ENCODE measurements at regions not wholly inside any gene's neighbourhood (a gene's known extent, or its start where the extent isn't known, plus 50 kb on each side); places are given as distances from the start of the nearest gene placed in this dataset.

DNA sequence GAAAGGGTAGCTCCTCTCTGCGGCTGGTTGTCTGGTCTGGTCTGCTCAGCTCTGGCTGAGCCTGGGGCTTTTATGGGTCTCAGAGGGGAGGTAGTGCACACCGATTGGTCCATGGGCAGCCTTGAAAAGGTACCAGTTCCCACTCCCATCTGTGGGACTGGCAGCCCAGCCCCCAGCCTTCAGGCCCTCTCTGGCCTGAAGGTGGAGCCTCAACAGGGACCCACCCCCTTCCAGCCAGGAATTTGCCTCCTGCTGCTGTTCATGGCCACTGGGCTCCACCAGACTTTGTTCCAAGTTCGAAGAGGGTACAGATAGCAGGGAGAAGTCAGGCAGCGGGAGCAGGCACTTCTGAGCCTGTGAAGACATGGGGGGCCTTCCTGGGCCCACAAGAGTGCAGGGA lies 165.3 kb upstream of the SLC27A6 start:
- 93% methylated on average over 4 of the region's 4 CpGs for WGBS
- no peaks in the 10 kb centered on the region for H3K4me1 ChIP-seq (ENCODE audit: control insufficient read depth, insufficient read depth, low read length)
- DNase-seq (peak in 2 of 3 donors; percentile 19 to 23), ATAC-seq (no peak)
- no peaks in the 10 kb centered on the region for H3K9me3 ChIP-seq (ENCODE audit: control insufficient read depth, low read length)
- H3K27ac ChIP-seq (ENCODE audit: low read length), result no peak overlapping the region
- H3K4me3 ChIP-seq (ENCODE audit: low read length), result no peak overlapping the region
- intact Hi-C loops (cut with DNase I), result no loop called here
- H3K27me3 ChIP-seq (ENCODE audit: control insufficient read depth, insufficient read depth), result no peaks in the 10 kb centered on the region

- WGBS, result 86% methylated on average over 1 of the region's 1 CpG
- Histone ChIP-seq H3K4me3 (ENCODE audit: low read length) (no peak overlapping the region), H3K27ac (ENCODE audit: low read length) (no peak overlapping the region), H3K27me3 (ENCODE audit: control insufficient read depth, insufficient read depth) (no peaks in the 10 kb centered on the region), H3K9me3 (ENCODE audit: control insufficient read depth, low read length) (no peaks in the 10 kb centered on the region), H3K4me1 (ENCODE audit: control insufficient read depth, insufficient read depth, low read length) (no peaks in the 10 kb centered on the region)
- ATAC-seq (no peak), DNase-seq (no peak)
- intact Hi-C loops (cut with DNase I), result no loop called here
Observed at GRCh38 chr5:128800377-128800776, 164.9 kb upstream of the SLC27A6 start.

- Histone ChIP-seq H3K4me1 (ENCODE audit: control insufficient read depth, insufficient read depth, low read length) (no peaks in the 10 kb centered on the region), H3K4me3 (ENCODE audit: low read length) (no peak overlapping the region), H3K9me3 (ENCODE audit: control insufficient read depth, low read length) (no peaks in the 10 kb centered on the region), H3K27ac (ENCODE audit: low read length) (no peak overlapping the region), H3K27me3 (ENCODE audit: control insufficient read depth, insufficient read depth) (no peaks in the 10 kb centered on the region)
- 72% methylated on average over 4 of the region's 4 CpGs for WGBS
- no peak for ATAC-seq
- intact Hi-C loops (cut with DNase I), result no loop called here
- no peak for DNase-seq
Observed at GRCh38 chr5:128813317-128814070, 151.8 kb upstream of the SLC27A6 start.

DNA sequence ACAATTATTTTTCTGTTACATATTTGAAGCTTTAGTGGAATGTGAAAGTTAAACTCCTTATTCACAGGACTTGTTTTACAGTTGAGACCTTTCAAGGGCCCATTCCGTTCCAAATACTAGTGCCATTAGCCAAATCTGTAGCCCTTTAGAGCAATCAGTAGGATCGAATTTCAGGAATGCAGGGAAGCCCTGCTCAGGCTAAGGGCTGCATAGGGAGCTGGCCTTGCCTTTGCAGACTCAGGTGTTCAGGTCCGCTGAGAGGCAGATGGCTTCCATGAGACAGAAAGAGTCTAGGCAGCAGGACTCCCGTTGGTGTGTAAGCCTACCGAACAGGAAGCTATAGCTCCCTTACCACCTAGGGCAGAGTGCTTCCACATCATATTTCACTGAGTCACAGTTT lies 150.1 kb upstream of the SLC27A6 start:
- Histone ChIP-seq H3K4me1 (ENCODE audit: control insufficient read depth, insufficient read depth, low read length) (no peaks in the 10 kb centered on the region), H3K27ac (ENCODE audit: low read length) (no peak overlapping the region), H3K4me3 (ENCODE audit: low read length) (no peak overlapping the region), H3K9me3 (ENCODE audit: control insufficient read depth, low read length) (no peaks in the 10 kb centered on the region), H3K27me3 (ENCODE audit: control insufficient read depth, insufficient read depth) (no peaks in the 10 kb centered on the region)
- DNase-seq (no peak), ATAC-seq (no peak)
- 61% methylated on average over 5 of the region's 5 CpGs for WGBS
- intact Hi-C loops (cut with DNase I), result no loop called here

- no peak for DNase-seq
- Histone ChIP-seq H3K4me3 (ENCODE audit: low read length) (no peak overlapping the region), H3K27me3 (ENCODE audit: control insufficient read depth, insufficient read depth) (no peaks in the 10 kb centered on the region), H3K9me3 (ENCODE audit: control insufficient read depth, low read length) (no peaks in the 10 kb centered on the region), H3K27ac (ENCODE audit: low read length) (no peak overlapping the region), H3K4me1 (ENCODE audit: control insufficient read depth, insufficient read depth, low read length) (no peaks in the 10 kb centered on the region)
- no peak for ATAC-seq
- WGBS, result 56% methylated on average over 1 of the region's 1 CpG
- intact Hi-C loops (cut with DNase I), result no loop called here
Observed at GRCh38 chr5:128825826-128826225, 139.5 kb upstream of the SLC27A6 start.

GRCh38 chr5:128826275-128826674 lies 139.0 kb upstream of the SLC27A6 start:
- intact Hi-C loops (cut with DNase I), result no loop called here
- no peak overlapping the region for H3K4me3 ChIP-seq (ENCODE audit: low read length)
- no peak for ATAC-seq
- no peak for DNase-seq
- no peaks in the 10 kb centered on the region for H3K4me1 ChIP-seq (ENCODE audit: control insufficient read depth, insufficient read depth, low read length)
- H3K27me3 ChIP-seq (ENCODE audit: control insufficient read depth, insufficient read depth), result no peaks in the 10 kb centered on the region
- no peaks in the 10 kb centered on the region for H3K9me3 ChIP-seq (ENCODE audit: control insufficient read depth, low read length)
- 94% methylated on average over 1 of the region's 1 CpG for WGBS
- no peak overlapping the region for H3K27ac ChIP-seq (ENCODE audit: low read length)

DNA sequence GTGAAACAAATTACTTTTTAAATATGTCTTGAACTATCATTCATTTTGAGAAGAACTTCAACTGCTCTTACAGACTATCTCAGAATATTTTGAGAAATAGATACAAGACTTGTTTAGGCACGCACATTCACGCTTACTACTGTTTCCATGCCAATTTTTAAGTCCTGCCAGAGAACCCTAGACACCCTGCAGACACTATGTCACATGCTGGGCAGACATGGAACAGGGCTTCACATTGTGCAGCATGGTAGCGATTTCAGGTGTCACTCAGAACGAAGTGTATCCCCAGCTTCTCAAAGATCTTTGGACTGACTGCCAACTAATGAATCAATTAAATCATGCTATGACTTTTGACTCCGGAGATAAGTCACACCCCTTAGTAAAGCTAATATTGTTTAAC lies 128.7 kb upstream of the SLC27A6 start:
- intact Hi-C loops (cut with DNase I), result no loop called here
- Histone ChIP-seq H3K4me3 (ENCODE audit: low read length) (no peak overlapping the region), H3K9me3 (ENCODE audit: control insufficient read depth, low read length) (no peaks in the 10 kb centered on the region), H3K4me1 (ENCODE audit: control insufficient read depth, insufficient read depth, low read length) (no peaks in the 10 kb centered on the region), H3K27me3 (ENCODE audit: control insufficient read depth, insufficient read depth) (no peaks in the 10 kb centered on the region), H3K27ac (ENCODE audit: low read length) (no peak overlapping the region)
- no peak for ATAC-seq
- WGBS, result 62% methylated on average over 5 of the region's 5 CpGs
- DNase-seq, result no peak

- DNase-seq (no peak), ATAC-seq (no peak)
- no peaks in the 10 kb centered on the region for H3K27me3 ChIP-seq (ENCODE audit: control insufficient read depth, insufficient read depth)
- no peak overlapping the region for H3K27ac ChIP-seq (ENCODE audit: low read length)
- no peaks in the 10 kb centered on the region for H3K9me3 ChIP-seq (ENCODE audit: control insufficient read depth, low read length)
- intact Hi-C loops (cut with DNase I), result no loop called here
- H3K4me3 ChIP-seq (ENCODE audit: low read length), result no peak overlapping the region
- no peaks in the 10 kb centered on the region for H3K4me1 ChIP-seq (ENCODE audit: control insufficient read depth, insufficient read depth, low read length)
Observed at GRCh38 chr5:128838623-128839022, 126.7 kb upstream of the SLC27A6 start.

- intact Hi-C loops (cut with DNase I), result loop anchor here in 3 of 4 donors (5.0 to 10.0 kb wide), 3 partner anchors 167 to 630 kb away; no protein-coding TSS in a partner anchor
- Histone ChIP-seq H3K9me3 (ENCODE audit: control insufficient read depth, low read length) (no peaks in the 10 kb centered on the region), H3K4me3 (ENCODE audit: low read length) (no peak overlapping the region), H3K4me1 (ENCODE audit: control insufficient read depth, insufficient read depth, low read length) (no peaks in the 10 kb centered on the region), H3K27ac (ENCODE audit: low read length) (no peak overlapping the region), H3K27me3 (ENCODE audit: control insufficient read depth, insufficient read depth) (no peaks in the 10 kb centered on the region)
- ATAC-seq (no peak), DNase-seq (no peak)
Observed at GRCh38 chr5:128842241-128842640, 123.0 kb upstream of the SLC27A6 start.

GRCh38 chr5:128844354-128844923 lies 120.8 kb upstream of the SLC27A6 start:
- H3K27me3 ChIP-seq (ENCODE audit: control insufficient read depth, insufficient read depth), result no peaks in the 10 kb centered on the region
- intact Hi-C loops (cut with DNase I), result loop anchor here in 3 of 4 donors (5.0 to 10.0 kb wide), 3 partner anchors 170 to 632 kb away; no protein-coding TSS in a partner anchor
- H3K4me1 ChIP-seq (ENCODE audit: control insufficient read depth, insufficient read depth, low read length), result no peaks in the 10 kb centered on the region
- ATAC-seq (no peak), DNase-seq (no peak)
- no peak overlapping the region for H3K27ac ChIP-seq (ENCODE audit: low read length)
- WGBS, result 41% methylated on average over 2 of the region's 2 CpGs
- H3K4me3 ChIP-seq (ENCODE audit: low read length), result no peak overlapping the region
- no peaks in the 10 kb centered on the region for H3K9me3 ChIP-seq (ENCODE audit: control insufficient read depth, low read length)

GRCh38 chr5:128850049-128850448 lies 115.2 kb upstream of the SLC27A6 start:
- Histone ChIP-seq H3K4me3 (ENCODE audit: low read length) (no peak overlapping the region), H3K27ac (ENCODE audit: low read length) (no peak overlapping the region), H3K4me1 (ENCODE audit: control insufficient read depth, insufficient read depth, low read length) (no peaks in the 10 kb centered on the region), H3K9me3 (ENCODE audit: control insufficient read depth, low read length) (no peaks in the 10 kb centered on the region), H3K27me3 (ENCODE audit: control insufficient read depth, insufficient read depth) (no peaks in the 10 kb centered on the region)
- DNase-seq (no peak), ATAC-seq (no peak)
- intact Hi-C loops (cut with DNase I), result no loop called here

GRCh38 chr5:128854931-128855330 lies 110.4 kb upstream of the SLC27A6 start:
- intact Hi-C loops (cut with DNase I), result no loop called here
- ATAC-seq (no peak), DNase-seq (no peak)
- no peaks in the 10 kb centered on the region for H3K27me3 ChIP-seq (ENCODE audit: control insufficient read depth, insufficient read depth)
- H3K9me3 ChIP-seq (ENCODE audit: control insufficient read depth, low read length), result no peaks in the 10 kb centered on the region
- H3K4me1 ChIP-seq (ENCODE audit: control insufficient read depth, insufficient read depth, low read length), result no peaks in the 10 kb centered on the region
- WGBS, result 86% methylated on average over 1 of the region's 1 CpG
- no peak overlapping the region for H3K4me3 ChIP-seq (ENCODE audit: low read length)
- no peak overlapping the region for H3K27ac ChIP-seq (ENCODE audit: low read length)
